Bronchial epithelial cell (primary cell): ENCODE measurements at regions not wholly inside any gene's neighbourhood (a gene's known extent, or its start where the extent isn't known, plus 50 kb on each side); places are given as distances from the start of the nearest gene placed in this dataset.
A peak's percentile ranks its signal among the peaks of the same experiment; 100 is the strongest.

Experiments used
- DNase-seq: peaks from one replicate; pipeline ENCODE4 v3.0.0-alpha.2; 2010; ENCODE audit warnings: low read depth
- FAIRE-seq: peaks from 2 replicates; lab custom pipeline; 2011; peaks lifted over from hg19 to GRCh38; lab: Jason Lieb, UNC
- H3K27me3 ChIP-seq: 2 replicates; pipeline ENCODE4 v1.5.1; 2011; ENCODE audit warnings: low read length; ENCODE audit not compliant: control insufficient read depth, insufficient read depth
- H3K36me3 ChIP-seq: 2 replicates; pipeline ENCODE4 v1.5.1; 2011; ENCODE audit warnings: low read length; ENCODE audit not compliant: control insufficient read depth, insufficient read depth
- H3K4me3 ChIP-seq: 2 replicates; pipeline ENCODE4 v1.5.1; 2011; ENCODE audit warnings: mild to moderate bottlenecking, low read depth, low read length, control low read depth
- CTCF ChIP-seq: IDR thresholded peaks from 2 replicates; pipeline ENCODE4 v1.5.1; 2011; ENCODE audit warnings: mild to moderate bottlenecking, moderate library complexity, low read length, control low read depth, inconsistent platforms; ENCODE audit not compliant: insufficient read depth, severe bottlenecking

- no peaks in the 10 kb centered on the region for H3K27me3 ChIP-seq
- H3K36me3 ChIP-seq: no peaks in the 10 kb centered on the region
- H3K4me3 ChIP-seq: no peak overlapping the region
- TF ChIP-seq CTCF: no peak
- FAIRE-seq (no peak), DNase-seq (peak; percentile 71)
Measured at GRCh38 chr1:115218699-115219098, 119.3 kb downstream of the NGF start.

GRCh38 chr1:115218034-115218405 lies 120.0 kb downstream of the NGF start:
- TF ChIP-seq CTCF: no peak
- FAIRE-seq: no peak
- no peak for DNase-seq
- no peak overlapping the region for H3K4me3 ChIP-seq
- H3K27me3 ChIP-seq: no peaks in the 10 kb centered on the region
- H3K36me3 ChIP-seq: no peaks in the 10 kb centered on the region

- no peak for DNase-seq
- FAIRE-seq: peak; percentile 43
- no peak for TF ChIP-seq CTCF
- Histone ChIP-seq H3K4me3 (no peak overlapping the region), H3K36me3 (no peaks in the 10 kb centered on the region), H3K27me3 (no peaks in the 10 kb centered on the region)
Measured at GRCh38 chr1:115217150-115218033, 120.7 kb downstream of the NGF start.

- no peak for FAIRE-seq
- Histone ChIP-seq H3K27me3 (no peaks in the 10 kb centered on the region), H3K4me3 (no peak overlapping the region), H3K36me3 (no peaks in the 10 kb centered on the region)
- DNase-seq: peak; percentile 68
- no peak for TF ChIP-seq CTCF
Measured at GRCh38 chr1:115215703-115216521, 122.1 kb downstream of the NGF start.

- no peak for FAIRE-seq
Measured at GRCh38 chr1:115215110-115215509, 122.9 kb downstream of the NGF start.

More at GRCh38 chr1:115215110-115215509, 122.9 kb downstream of the NGF start:
- H3K27me3 ChIP-seq: no peaks in the 10 kb centered on the region
- no peak for DNase-seq
- H3K36me3 ChIP-seq: no peaks in the 10 kb centered on the region
- TF ChIP-seq CTCF: no peak
- H3K4me3 ChIP-seq: no peak overlapping the region
